Panc1 (cell line): ENCODE measurements at regions not wholly inside any gene's neighbourhood (a gene's known extent, or its start where the extent isn't known, plus 50 kb on each side); places are given as distances from the start of the nearest gene placed in this dataset.

ENCODE experiments used
- ATAC-seq: fragments of 200-7000 bp; cut with Tn5 transposase; 2 replicates; pipeline ENCODE4 v1.9.1; 2020; ENCODE audit warnings: mild to moderate bottlenecking, moderate library complexity
- BruUV-seq: library from RNA; stranded (reverse); fragments of 400-500 nt; replicated peaks from 2 replicates; lab custom pipeline; 2021; lab: Mats Ljungman, UMichigan
- CTCF ChIA-PET: fragments of 300-600 bp; sonication (Branson Sonifier 250); formaldehyde crosslinking; loops from one replicate; lab custom pipeline; 2022; ENCODE audit warnings: antibody characterized with exemption; lab: Charles Lee
- POLR2A ChIA-PET: fragments of 300-600 bp; sonication (Branson Sonifier 250); formaldehyde crosslinking; loops from one replicate; lab custom pipeline; 2022; ENCODE audit warnings: antibody characterized with exemption; lab: Charles Lee
- DNase-seq: peaks from one replicate; pipeline ENCODE4 v3.0.0-alpha.2; 2010; ENCODE audit warnings: low read depth, low spot score
- H3K27ac ChIP-seq: 2 replicates; pipeline ENCODE4 v1.5.1; 2011; ENCODE audit warnings: mild to moderate bottlenecking, low read length, inconsistent platforms
- H3K27me3 ChIP-seq: fragments of 200-500 bp; sonication (Bioruptor generic); 2 replicates; pipeline ENCODE4 v1.6.0; 2014; ENCODE audit warnings: low read length, inconsistent platforms; ENCODE audit not compliant: control insufficient read depth, insufficient read depth
- H3K36me3 ChIP-seq: fragments of 200-500 bp; sonication (Bioruptor generic); 2 replicates; pipeline ENCODE4 v1.5.1; 2014; ENCODE audit warnings: inconsistent platforms, mild to moderate bottlenecking, low read length, moderate library complexity; ENCODE audit not compliant: control insufficient read depth, insufficient read depth
- H3K4me1 ChIP-seq: 2 replicates; pipeline ENCODE4 v1.5.1; 2011; ENCODE audit warnings: inconsistent platforms, mild to moderate bottlenecking, low read length, moderate library complexity; ENCODE audit not compliant: control insufficient read depth, insufficient read depth
- H3K4me3 ChIP-seq, 2 experiments: 2 replicates each; pipeline ENCODE4 v1.5.1; 2011 to 2012; ENCODE audit warnings: low read depth in 2 of 2, low read length in 2 of 2, mild to moderate bottlenecking in 2 of 2, inconsistent platforms in 1 of 2, moderate library complexity in 1 of 2
- H3K9me3 ChIP-seq: fragments of 200-500 bp; sonication (Bioruptor generic); 2 replicates; pipeline ENCODE4 v1.5.1; 2014; ENCODE audit warnings: low read depth, mild to moderate bottlenecking, inconsistent platforms, low read length, moderate library complexity; ENCODE audit not compliant: control insufficient read depth, insufficient read depth
- CTCF ChIP-seq: fragments of 450-650 bp; IDR thresholded peaks from 2 replicates; pipeline ENCODE4 v1.5.1; 2017; ENCODE audit warnings: mild to moderate bottlenecking
- POLR2AphosphoS5 ChIP-seq: IDR thresholded peaks from 2 replicates; pipeline ENCODE4 v1.6.1; 2012; ENCODE audit warnings: mild to moderate bottlenecking, low read depth, low read length, moderate library complexity
- REST ChIP-seq, 2 experiments: IDR thresholded peaks; 2 replicates each; pipeline ENCODE4 v1.6.1; 2011 to 2012; ENCODE audit warnings: low read depth in 2 of 2, control low read depth in 1 of 2, low read length in 1 of 2, mild to moderate bottlenecking in 1 of 2, moderate library complexity in 1 of 2; ENCODE audit not compliant: insufficient read depth in 1 of 2
- SIN3A ChIP-seq: IDR thresholded peaks from 2 replicates; pipeline ENCODE4 v1.6.1; 2012; ENCODE audit warnings: low read depth, mild to moderate bottlenecking, low read length, moderate library complexity, borderline replicate concordance; ENCODE audit not compliant: insufficient read depth
- TCF7L2 ChIP-seq: IDR thresholded peaks from 2 replicates; pipeline ENCODE4 v1.6.1; 2011; ENCODE audit warnings: mild to moderate bottlenecking, low read depth, low read length, inconsistent platforms
- in situ Hi-C: cut with HindIII; loops from 2 replicates; pipeline ENCODE4 v1.10.0; 2016; ENCODE audit warnings: low sequenced_read_pairs, low pct_unique_long_range_greater_than_20kb
- intact Hi-C: fragments of 100-400 bp; cut with micrococcal nuclease; formaldehyde crosslinking; loops from one replicate; pipeline ENCODE4 v1.10.0; 2022; ENCODE audit not compliant: unreplicated experiment

GRCh38 chr16:20249211-20249610 is 78.1 kb downstream of the GP2 start:
- no peak for ATAC-seq
- no peak overlapping the region for H3K27ac ChIP-seq
- H3K36me3 ChIP-seq, result no peaks in the 10 kb centered on the region
- peaks cover 15% of the 10 kb centered on the region for H3K27me3 ChIP-seq
- TF ChIP-seq CTCF (no peak), TCF7L2 (no peak), SIN3A (no peak)
- no peaks in the 10 kb centered on the region for H3K9me3 ChIP-seq
- ChIA-PET POLR2A (no interaction called here), CTCF (no interaction called here)
- H3K4me1 ChIP-seq, result no peaks in the 10 kb centered on the region
- in situ Hi-C loops (no loop called here), intact Hi-C loops (no loop called here)
- no TSS peak for BruUV-seq
- H3K4me3 ChIP-seq, result no peak overlapping the region
- DNase-seq, result no peak

- in situ Hi-C loops, result no loop called here
- ATAC-seq, result no peak
- ChIA-PET CTCF (no interaction called here), POLR2A (no interaction called here)
- Histone ChIP-seq H3K36me3 (no peaks in the 10 kb centered on the region), H3K4me3 (no peak overlapping the region), H3K9me3 (no peaks in the 10 kb centered on the region), H3K4me1 (no peaks in the 10 kb centered on the region), H3K27me3 (peaks cover 17% of the 10 kb centered on the region), H3K27ac (no peak overlapping the region)
- BruUV-seq, result no TSS peak
- no peak for DNase-seq
- no peak for TF ChIP-seq TCF7L2
- TF ChIP-seq POLR2AphosphoS5, result no peak
- no peak for TF ChIP-seq REST (IDR thresholded peaks at IDR 0.05; ENCODE audit: insufficient read depth in 1 of 2, low read depth in 2 of 2, low read length in 1 of 2)
- no peak for TF ChIP-seq SIN3A
- TF ChIP-seq CTCF, result no peak
- intact Hi-C loops, result no loop called here
These were observed 80.2 kb downstream of the GP2 start for GRCh38 chr16:20247076-20247475.
